ENCODE measurements at regions not wholly inside any gene's neighbourhood (a gene's known extent, or its start where the extent isn't known, plus 50 kb on each side); places are given as distances from the start of the nearest gene placed in this dataset.

- DNase-seq (ENCODE audit: low read depth), result no peak
- no peaks in the 10 kb centered on the region for H3K27me3 ChIP-seq (ENCODE audit: control insufficient read depth, insufficient read depth, low read length)
- H3K36me3 ChIP-seq (ENCODE audit: control insufficient read depth, insufficient read depth, low read length), result no peaks in the 10 kb centered on the region
- TF ChIP-seq CTCF (IDR thresholded peaks at IDR 0.05; ENCODE audit: insufficient read depth, low read length, poor library complexity, severe bottlenecking), result no peak
- H3K4me3 ChIP-seq (ENCODE audit: low read depth, low read length), result no peak overlapping the region
These were observed 57.9 kb downstream of the DNAJB9 start for GRCh38 chr7:108627476-108628051.

DNA sequence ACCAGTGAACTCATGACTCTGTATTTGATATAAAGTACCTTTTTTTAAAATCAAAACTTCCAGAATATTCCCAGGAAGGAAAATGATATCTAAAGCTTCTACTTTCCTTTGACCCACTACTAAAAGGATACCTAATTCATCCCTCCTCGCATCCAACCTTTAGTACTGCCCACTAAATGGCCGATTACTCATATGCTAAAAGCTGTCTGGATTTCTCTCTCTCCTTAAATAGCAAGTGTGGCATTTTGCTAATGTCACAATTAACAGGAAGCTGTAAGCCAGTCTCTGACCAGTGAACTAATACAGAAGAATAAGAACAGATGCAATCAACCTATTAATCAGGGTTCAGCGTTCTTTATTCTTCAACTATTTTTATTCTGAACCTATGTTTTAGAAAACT is 59.0 kb downstream of the DNAJB9 start:
- Histone ChIP-seq H3K36me3 (ENCODE audit: control insufficient read depth, insufficient read depth, low read length) (no peaks in the 10 kb centered on the region), H3K27me3 (ENCODE audit: control insufficient read depth, insufficient read depth, low read length) (no peaks in the 10 kb centered on the region), H3K4me3 (ENCODE audit: low read depth, low read length) (no peak overlapping the region)
- DNase-seq (ENCODE audit: low read depth), result no peak
- TF ChIP-seq CTCF (IDR thresholded peaks at IDR 0.05; ENCODE audit: insufficient read depth, low read length, poor library complexity, severe bottlenecking), result no peak

GRCh38 chr7:108629651-108630400 is 60.2 kb downstream of the DNAJB9 start:
- no peaks in the 10 kb centered on the region for H3K27me3 ChIP-seq (ENCODE audit: control insufficient read depth, insufficient read depth, low read length)
- H3K4me3 ChIP-seq (ENCODE audit: low read depth, low read length), result no peak overlapping the region
- DNase-seq (ENCODE audit: low read depth), result no peak
- H3K36me3 ChIP-seq (ENCODE audit: control insufficient read depth, insufficient read depth, low read length), result no peaks in the 10 kb centered on the region
- TF ChIP-seq CTCF (IDR thresholded peaks at IDR 0.05; ENCODE audit: insufficient read depth, low read length, poor library complexity, severe bottlenecking), result no peak

DNA sequence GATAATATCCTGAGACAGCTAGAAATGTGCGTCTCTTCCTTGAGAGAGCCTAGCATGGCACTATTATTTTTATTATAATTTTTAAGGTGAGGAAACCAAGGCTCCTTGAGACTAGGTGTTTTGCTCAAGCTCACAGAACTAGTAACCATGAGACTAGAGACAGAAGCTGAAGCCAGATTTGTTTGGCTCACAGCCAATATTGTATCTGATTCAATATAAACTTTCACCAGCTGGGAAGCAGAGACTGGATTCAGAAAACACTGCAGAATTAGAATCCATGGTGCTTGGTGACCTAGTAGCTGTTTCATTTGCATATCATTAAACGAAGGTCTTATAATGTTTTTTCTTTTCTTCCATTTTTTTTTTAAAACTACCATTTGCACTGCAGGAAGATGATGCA is 64.4 kb downstream of the DNAJB9 start:
- H3K36me3 ChIP-seq (ENCODE audit: control insufficient read depth, insufficient read depth, low read length), result no peaks in the 10 kb centered on the region
- TF ChIP-seq CTCF (IDR thresholded peaks at IDR 0.05; ENCODE audit: insufficient read depth, low read length, poor library complexity, severe bottlenecking), result no peak
- no peak overlapping the region for H3K4me3 ChIP-seq (ENCODE audit: low read depth, low read length)
- H3K27me3 ChIP-seq (ENCODE audit: control insufficient read depth, insufficient read depth, low read length), result no peaks in the 10 kb centered on the region
- DNase-seq (ENCODE audit: low read depth), result no peak

- Histone ChIP-seq H3K27me3 (ENCODE audit: control insufficient read depth, insufficient read depth, low read length) (no peaks in the 10 kb centered on the region), H3K36me3 (ENCODE audit: control insufficient read depth, insufficient read depth, low read length) (no peaks in the 10 kb centered on the region), H3K4me3 (ENCODE audit: low read depth, low read length) (no peak overlapping the region)
- no peak for DNase-seq (ENCODE audit: low read depth)
- no peak for TF ChIP-seq CTCF (IDR thresholded peaks at IDR 0.05; ENCODE audit: insufficient read depth, low read length, poor library complexity, severe bottlenecking)
These were observed 64.9 kb downstream of the DNAJB9 start for GRCh38 chr7:108634535-108634934.
